ENCODE measurements at regions not wholly inside any gene's neighbourhood (a gene's known extent, or its start where the extent isn't known, plus 50 kb on each side); places are given as distances from the start of the nearest gene placed in this dataset.
"Not testable (repeated sequence)": the region's sequence is repeated elsewhere in the genome, so short reads cannot be mapped to it uniquely, and the experiment has no call there.

DNA sequence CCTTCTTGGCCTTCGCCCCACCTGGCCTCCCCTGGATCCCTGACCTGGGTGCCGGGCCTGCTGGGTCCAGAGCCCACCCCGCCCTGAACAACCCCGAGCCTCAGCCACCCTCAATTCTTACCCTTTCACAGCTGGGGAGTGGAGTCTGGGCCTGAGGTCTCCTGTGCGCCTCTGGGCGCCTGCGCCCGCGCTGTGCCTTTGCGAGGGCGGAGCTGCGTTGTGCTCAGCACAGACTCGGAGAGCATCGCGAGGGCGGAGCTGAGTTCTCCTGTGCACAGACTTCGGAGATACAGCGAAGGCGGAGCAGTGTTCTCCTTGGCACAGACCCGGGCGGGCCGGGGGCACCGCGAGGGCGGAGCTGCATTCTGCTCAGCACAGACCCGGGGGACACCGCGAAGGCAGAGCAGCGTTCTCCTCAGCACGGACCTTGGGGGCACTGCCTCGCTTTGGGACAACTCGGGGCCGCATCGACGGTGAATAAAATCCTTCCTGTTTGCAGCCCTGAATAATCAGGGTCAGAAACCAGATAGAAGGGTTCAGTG, 547.2 kb downstream of the FAM72C start:
- H3K4me3 ChIP-seq (ENCODE audit: control insufficient read depth, low read depth, low read length); DNase-seq (ENCODE audit: low read depth): not testable (repeated sequence)

DNA sequence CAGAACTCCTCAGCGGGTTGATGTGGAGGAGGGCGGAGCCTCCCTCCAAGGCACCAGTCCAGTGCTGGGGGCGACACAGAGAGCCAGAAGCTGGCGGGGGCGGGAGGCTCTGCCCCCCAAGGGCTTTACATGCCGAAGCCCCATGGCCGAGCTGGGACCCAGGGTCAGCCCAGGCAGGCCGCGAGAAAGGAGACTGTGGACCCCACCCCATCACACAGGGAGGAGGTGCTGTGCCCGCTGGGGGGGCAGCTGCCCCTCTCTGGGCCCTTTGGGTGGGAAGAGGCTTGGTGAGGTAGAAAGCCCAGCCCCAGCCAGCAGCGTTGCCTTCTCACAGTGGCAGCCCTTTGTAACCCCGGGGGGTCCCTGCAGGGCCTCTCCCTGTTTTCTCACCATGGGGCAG, 548.0 kb downstream of the FAM72C start:
- DNase-seq (ENCODE audit: low read depth), result not testable (repeated sequence)
- peak overlapping the region; percentile 27 for H3K4me3 ChIP-seq (ENCODE audit: control insufficient read depth, low read depth, low read length)

GRCh38 chr1:143421290-143421689, 550.5 kb downstream of the FAM72C start:
- not testable (repeated sequence) for DNase-seq (ENCODE audit: low read depth)

More at GRCh38 chr1:143421290-143421689, 550.5 kb downstream of the FAM72C start:
- not testable (repeated sequence) for H3K4me3 ChIP-seq (ENCODE audit: control insufficient read depth, low read depth, low read length)

Measured in fibroblast of mammary gland (primary cell).